Activated T-cell treated with anti-CD3 and anti-CD28 coated beads, Interleukin-2, amount 50 U/mL, for 24 hours (primary cell): ENCODE measurements at regions not wholly inside any gene's neighbourhood (a gene's known extent, or its start where the extent isn't known, plus 50 kb on each side); places are given as distances from the start of the nearest gene placed in this dataset.

Experiments used
- DNase-seq: peaks from one replicate; pipeline ENCODE4 v3.0.0-alpha.2; 2020
- H3K27ac Mint-ChIP-seq: 2 replicates; pipeline ENCODE4 v1.8.0; 2020; ENCODE audit warnings: mild to moderate bottlenecking, mixed read lengths
- H3K27me3 Mint-ChIP-seq: 2 replicates; pipeline ENCODE4 v1.8.0; 2020; ENCODE audit warnings: mixed read lengths
- H3K36me3 Mint-ChIP-seq: 2 replicates; pipeline ENCODE4 v1.8.0; 2020; ENCODE audit warnings: low read depth, mixed read lengths
- H3K4me1 Mint-ChIP-seq: 2 replicates; pipeline ENCODE4 v1.8.0; 2020; ENCODE audit warnings: low read depth, mixed read lengths
- H3K4me3 Mint-ChIP-seq: 2 replicates; pipeline ENCODE4 v1.8.0; 2020; ENCODE audit warnings: mild to moderate bottlenecking, moderate library complexity, mixed read lengths
- H3K9me3 Mint-ChIP-seq: 2 replicates; pipeline ENCODE4 v1.8.0; 2020; ENCODE audit warnings: mixed read lengths

DNA sequence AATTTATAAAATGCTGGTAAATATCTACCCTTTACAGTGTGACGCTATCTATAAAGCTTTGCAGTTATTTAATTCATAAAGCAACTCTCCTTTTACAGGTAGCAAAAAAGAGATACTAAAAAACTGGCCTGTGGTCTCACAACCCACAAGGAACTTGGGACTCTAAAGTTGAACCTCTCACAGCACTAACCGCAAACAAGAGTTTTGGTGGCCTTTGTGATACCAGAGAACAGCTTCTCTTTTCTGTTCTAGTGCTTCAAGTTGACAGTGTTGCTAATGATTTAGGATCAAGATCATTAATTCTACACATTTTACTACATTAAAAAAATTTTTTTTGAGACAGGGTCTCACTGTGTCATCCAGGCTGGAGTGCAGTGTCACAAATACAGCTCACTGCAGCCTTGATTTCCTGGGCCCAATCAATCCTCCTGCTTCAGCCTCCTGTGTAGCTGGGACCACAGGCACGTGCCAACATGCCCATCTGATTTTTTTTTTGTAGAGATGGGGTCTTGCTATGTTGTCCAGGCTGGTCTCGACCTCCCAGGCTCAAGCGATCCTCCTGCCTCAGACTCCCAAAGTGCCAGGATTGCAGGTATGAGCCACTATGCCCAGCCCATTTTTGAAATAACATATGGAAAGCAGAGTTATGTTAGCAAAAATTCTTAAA lies 56.0 kb upstream of the ST8SIA6 start:
- Mint-ChIP-seq H3K4me1 (peaks cover 45% of the 10 kb centered on the region), H3K4me3 (no peak overlapping the region), H3K36me3 (no peaks in the 10 kb centered on the region), H3K27me3 (no peaks in the 10 kb centered on the region), H3K27ac (no peak overlapping the region), H3K9me3 (peaks cover 13% of the 10 kb centered on the region)
- DNase-seq = no peak

DNA sequence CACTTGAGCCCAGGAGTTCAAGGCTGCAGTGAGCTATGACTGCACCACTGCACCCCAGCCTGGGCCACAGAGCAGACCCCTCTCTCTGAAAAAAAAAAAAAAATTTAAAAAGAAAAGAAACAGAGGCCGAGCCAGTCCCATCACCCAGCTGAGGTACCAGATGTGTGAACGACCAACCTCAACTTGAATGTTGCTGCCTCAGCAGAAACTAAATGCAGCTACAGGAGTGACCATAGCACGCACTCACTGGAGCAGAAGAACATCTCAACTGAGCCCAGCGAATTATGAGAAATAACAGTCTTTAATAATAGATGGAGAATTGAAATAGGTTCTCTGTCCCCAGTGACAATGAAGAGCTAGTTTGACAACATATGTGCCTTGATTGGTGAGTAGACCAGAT lies 53.1 kb upstream of the ST8SIA6 start:
- Mint-ChIP-seq H3K9me3 (peaks cover 9% of the 10 kb centered on the region), H3K4me1 (peaks cover 42% of the 10 kb centered on the region), H3K36me3 (no peaks in the 10 kb centered on the region), H3K27me3 (no peaks in the 10 kb centered on the region), H3K27ac (no peak overlapping the region), H3K4me3 (no peak overlapping the region)
- DNase-seq = no peak

DNA sequence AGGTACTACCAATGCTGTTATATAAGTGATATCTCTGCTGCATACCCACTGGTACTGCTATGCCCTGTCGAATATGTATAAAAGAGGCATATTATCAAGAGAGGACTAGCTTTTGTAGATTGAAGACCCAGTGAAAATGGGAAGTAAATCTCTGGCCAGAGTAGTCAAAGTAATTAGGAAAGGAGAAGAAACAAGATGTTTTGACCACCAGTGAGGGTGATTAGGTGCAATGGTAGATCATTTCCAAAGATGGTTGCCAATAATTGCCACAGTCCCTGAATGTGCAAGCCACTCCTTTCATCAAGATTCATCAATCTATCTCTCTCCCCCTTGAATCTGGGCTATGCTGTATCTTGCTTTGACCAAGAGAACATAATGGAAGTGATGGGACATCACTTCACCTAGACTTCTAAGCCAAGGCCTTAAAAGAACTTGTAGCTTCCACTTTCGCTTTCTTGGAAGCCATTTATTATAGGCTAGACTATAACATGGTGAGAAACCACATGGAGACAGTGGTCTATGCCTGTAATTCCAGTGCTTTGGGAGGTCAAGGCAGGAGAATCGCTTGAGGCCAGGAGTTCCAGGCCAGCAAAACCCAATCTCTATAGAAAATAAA lies 52.6 kb upstream of the ST8SIA6 start:
- peaks cover 37% of the 10 kb centered on the region for H3K4me1 Mint-ChIP-seq
- peak overlapping the region; percentile 62 for H3K27ac Mint-ChIP-seq
- no peaks in the 10 kb centered on the region for H3K36me3 Mint-ChIP-seq
- no peak overlapping the region for H3K4me3 Mint-ChIP-seq
- H3K27me3 Mint-ChIP-seq = no peaks in the 10 kb centered on the region
- DNase-seq = no peak
- peaks cover 9% of the 10 kb centered on the region for H3K9me3 Mint-ChIP-seq

DNA sequence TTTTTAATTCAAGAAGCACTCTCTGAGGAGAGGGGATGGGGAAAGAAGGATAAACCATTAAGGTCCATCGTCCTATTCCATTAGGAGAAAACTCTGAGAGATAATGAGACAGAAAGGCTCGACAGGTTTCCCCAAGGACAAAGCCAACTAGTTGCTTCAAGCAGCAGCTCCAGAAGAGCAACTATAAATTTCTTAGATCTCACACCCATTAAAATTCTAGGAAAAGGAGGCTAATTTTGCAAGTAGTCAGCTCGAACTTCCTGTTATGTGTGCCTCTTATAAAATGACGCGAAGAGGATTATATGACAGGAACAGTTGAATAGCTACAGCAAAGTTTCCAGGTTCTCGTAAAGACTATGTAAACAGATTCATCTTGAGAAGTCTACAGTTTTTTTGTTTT lies 52.0 kb upstream of the ST8SIA6 start:
- Mint-ChIP-seq H3K36me3 (no peaks in the 10 kb centered on the region), H3K4me3 (peak overlapping the region; percentile 31), H3K9me3 (peaks cover 9% of the 10 kb centered on the region), H3K27me3 (no peaks in the 10 kb centered on the region), H3K4me1 (peaks cover 33% of the 10 kb centered on the region), H3K27ac (peak overlapping the region; percentile 72)
- DNase-seq = no peak

DNA sequence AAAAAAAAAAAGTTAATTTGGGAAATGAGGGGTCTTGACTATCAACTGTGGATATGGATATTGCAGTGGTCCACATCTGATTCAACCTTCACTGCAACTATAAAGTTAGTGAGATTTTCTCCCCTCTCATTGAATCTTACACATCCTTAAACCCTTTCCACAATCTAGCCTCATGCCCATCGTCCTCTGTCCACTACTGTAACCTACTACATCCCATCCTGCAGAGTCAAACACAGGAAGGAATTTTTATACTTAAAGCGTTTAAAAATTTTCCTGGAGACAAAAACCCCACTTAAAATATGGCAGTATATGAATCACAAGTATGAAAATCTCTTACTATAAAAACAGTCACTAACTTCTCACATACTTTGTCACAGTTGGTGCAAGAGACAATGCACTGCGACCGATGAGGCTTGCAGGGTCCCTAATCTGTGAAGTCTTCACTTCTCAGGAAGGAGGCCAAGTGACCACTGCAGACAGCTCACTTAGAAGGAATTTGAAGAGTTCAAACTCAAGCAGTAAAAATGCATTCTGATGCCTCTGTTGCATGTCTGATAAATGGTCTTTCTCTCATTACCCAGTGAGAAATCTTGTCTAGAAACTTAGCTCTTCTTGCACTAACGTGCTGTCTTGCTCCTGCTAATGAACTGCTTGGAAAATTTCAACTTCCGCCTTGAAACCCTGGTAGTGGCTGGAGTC lies 50.3 kb upstream of the ST8SIA6 start:
- H3K27me3 Mint-ChIP-seq = no peaks in the 10 kb centered on the region
- H3K9me3 Mint-ChIP-seq = peaks cover 9% of the 10 kb centered on the region
- no peak overlapping the region for H3K4me3 Mint-ChIP-seq
- no peaks in the 10 kb centered on the region for H3K36me3 Mint-ChIP-seq
- DNase-seq = no peak
- H3K4me1 Mint-ChIP-seq = peaks cover 23% of the 10 kb centered on the region
- no peak overlapping the region for H3K27ac Mint-ChIP-seq
